Fibroblast of lung (primary cell): ENCODE measurements at regions not wholly inside any gene's neighbourhood (a gene's known extent, or its start where the extent isn't known, plus 50 kb on each side); places are given as distances from the start of the nearest gene placed in this dataset.

Source experiments
- DNase-seq, 2 donors: peaks; one replicate each; pipeline versions ENCODE4 v3.0.0 to v3.0.0-alpha.2; 2010; ENCODE audit warnings: low read depth in 2 of 2
- H2AFZ ChIP-seq: 2 replicates; pipeline ENCODE4 v1.5.1; 2012; ENCODE audit warnings: low read length, control low read depth, inconsistent platforms
- H3K27ac ChIP-seq: 2 replicates; pipeline ENCODE4 v1.5.1; 2011; ENCODE audit warnings: low read length, control low read depth; ENCODE audit not compliant: insufficient read depth
- H3K27me3 ChIP-seq: 2 replicates; pipeline ENCODE4 v1.5.1; 2011; ENCODE audit warnings: mild to moderate bottlenecking, low read length; ENCODE audit not compliant: control insufficient read depth, insufficient read depth
- H3K36me3 ChIP-seq: 2 replicates; pipeline ENCODE4 v1.5.1; 2011; ENCODE audit warnings: low read length; ENCODE audit not compliant: control insufficient read depth, insufficient read depth
- H3K4me1 ChIP-seq: 2 replicates; pipeline ENCODE4 v1.5.1; 2011; ENCODE audit warnings: low read length; ENCODE audit not compliant: control insufficient read depth, insufficient read depth; ENCODE audit errors: extremely low read depth
- H3K4me2 ChIP-seq: 2 replicates; pipeline ENCODE4 v1.5.1; 2011; ENCODE audit warnings: low read length, control low read depth; ENCODE audit not compliant: insufficient read depth; ENCODE audit errors: extremely low read depth
- H3K4me3 ChIP-seq, 4 experiments: fragments of 200-600 bp in 1 of 4; sonication (generic) in 1 of 4; replicated peaks in 1 of 4; 2 replicates each; pipeline ENCODE4 v1.5.1; 2011 to 2016; ENCODE audit warnings: low read length in 4 of 4, low read depth in 3 of 4, mild to moderate bottlenecking in 3 of 4, control low read depth in 2 of 4, inconsistent platforms in 1 of 4, mixed read lengths in 1 of 4; ENCODE audit not compliant: insufficient read depth in 1 of 4; ENCODE audit errors: control extremely low read depth in 1 of 4
- H3K79me2 ChIP-seq: 2 replicates; pipeline ENCODE4 v1.5.1; 2012; ENCODE audit warnings: mild to moderate bottlenecking, low read length, inconsistent platforms; ENCODE audit not compliant: control insufficient read depth, insufficient read depth
- H3K9ac ChIP-seq: 2 replicates; pipeline ENCODE4 v1.5.1; 2011; ENCODE audit warnings: mild to moderate bottlenecking, low read length, control low read depth; ENCODE audit not compliant: insufficient read depth
- H3K9me3 ChIP-seq: 2 replicates; pipeline ENCODE4 v1.5.1; 2012; ENCODE audit warnings: low read depth, low read length; ENCODE audit not compliant: control insufficient read depth, insufficient read depth
- H4K20me1 ChIP-seq: 2 replicates; pipeline ENCODE4 v1.5.1; 2011; ENCODE audit warnings: low read length; ENCODE audit not compliant: control insufficient read depth, insufficient read depth; ENCODE audit errors: extremely low read depth
- EZH2 ChIP-seq: IDR thresholded peaks from 2 replicates; pipeline ENCODE4 v1.5.1; 2012; ENCODE audit warnings: low read length, control low read depth, mild to moderate bottlenecking; ENCODE audit errors: missing control alignments
- TF ChIP-seq, protein P1 (sequence below), 2 donors: IDR thresholded peaks in 1 of 2; conservative IDR thresholded peaks in 1 of 2; 1 replicate in 1 of 2; 2 replicates in 1 of 2; pipeline ENCODE4 v1.5.1; 2011 to 2012; ENCODE audit warnings: low read length in 2 of 2, control low read depth in 1 of 2, inconsistent platforms in 1 of 2, low read depth in 1 of 2, mild to moderate bottlenecking in 1 of 2

GRCh38 chr4:8683462-8683861, 90.9 kb downstream of the CPZ start:
- H3K27ac ChIP-seq: no peak overlapping the region
- TF ChIP-seq, protein P1, sequence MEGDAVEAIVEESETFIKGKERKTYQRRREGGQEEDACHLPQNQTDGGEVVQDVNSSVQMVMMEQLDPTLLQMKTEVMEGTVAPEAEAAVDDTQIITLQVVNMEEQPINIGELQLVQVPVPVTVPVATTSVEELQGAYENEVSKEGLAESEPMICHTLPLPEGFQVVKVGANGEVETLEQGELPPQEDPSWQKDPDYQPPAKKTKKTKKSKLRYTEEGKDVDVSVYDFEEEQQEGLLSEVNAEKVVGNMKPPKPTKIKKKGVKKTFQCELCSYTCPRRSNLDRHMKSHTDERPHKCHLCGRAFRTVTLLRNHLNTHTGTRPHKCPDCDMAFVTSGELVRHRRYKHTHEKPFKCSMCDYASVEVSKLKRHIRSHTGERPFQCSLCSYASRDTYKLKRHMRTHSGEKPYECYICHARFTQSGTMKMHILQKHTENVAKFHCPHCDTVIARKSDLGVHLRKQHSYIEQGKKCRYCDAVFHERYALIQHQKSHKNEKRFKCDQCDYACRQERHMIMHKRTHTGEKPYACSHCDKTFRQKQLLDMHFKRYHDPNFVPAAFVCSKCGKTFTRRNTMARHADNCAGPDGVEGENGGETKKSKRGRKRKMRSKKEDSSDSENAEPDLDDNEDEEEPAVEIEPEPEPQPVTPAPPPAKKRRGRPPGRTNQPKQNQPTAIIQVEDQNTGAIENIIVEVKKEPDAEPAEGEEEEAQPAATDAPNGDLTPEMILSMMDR (conservative IDR thresholded peaks at IDR 0.05 in 1 of 2, IDR thresholded peaks at IDR 0.05 in 1 of 2; ENCODE audit: low read depth in 1 of 2, low read length in 2 of 2): no peak
- no peak for TF ChIP-seq EZH2

GRCh38 chr4:8682725-8683124, 90.2 kb downstream of the CPZ start:
- TF ChIP-seq EZH2: no peak
- TF ChIP-seq, protein P1 (conservative IDR thresholded peaks at IDR 0.05 in 1 of 2, IDR thresholded peaks at IDR 0.05 in 1 of 2; ENCODE audit: low read depth in 1 of 2, low read length in 2 of 2): no peak
- Histone ChIP-seq H3K36me3 (no peaks in the 10 kb centered on the region), H3K4me3 (no peak overlapping the region), H3K27ac (no peak overlapping the region), H3K9me3 (no peaks in the 10 kb centered on the region), H3K9ac (no peak overlapping the region), H3K4me2 (no peak overlapping the region), H4K20me1 (no peaks in the 10 kb centered on the region), H3K4me1 (no peaks in the 10 kb centered on the region), H2AFZ (no peak overlapping the region), H3K27me3 (no peaks in the 10 kb centered on the region), H3K79me2 (no peaks in the 10 kb centered on the region)
- no peak for DNase-seq

More at GRCh38 chr4:8683462-8683861, 90.9 kb downstream of the CPZ start:
- Histone ChIP-seq H3K4me2 (no peak overlapping the region), H2AFZ (no peak overlapping the region), H3K79me2 (no peaks in the 10 kb centered on the region), H3K9me3 (no peaks in the 10 kb centered on the region), H3K4me1 (no peaks in the 10 kb centered on the region), H3K27me3 (no peaks in the 10 kb centered on the region), H3K36me3 (no peaks in the 10 kb centered on the region), H4K20me1 (no peaks in the 10 kb centered on the region), H3K4me3 (no peak overlapping the region), H3K9ac (no peak overlapping the region)
- DNase-seq: no peak

DNA sequence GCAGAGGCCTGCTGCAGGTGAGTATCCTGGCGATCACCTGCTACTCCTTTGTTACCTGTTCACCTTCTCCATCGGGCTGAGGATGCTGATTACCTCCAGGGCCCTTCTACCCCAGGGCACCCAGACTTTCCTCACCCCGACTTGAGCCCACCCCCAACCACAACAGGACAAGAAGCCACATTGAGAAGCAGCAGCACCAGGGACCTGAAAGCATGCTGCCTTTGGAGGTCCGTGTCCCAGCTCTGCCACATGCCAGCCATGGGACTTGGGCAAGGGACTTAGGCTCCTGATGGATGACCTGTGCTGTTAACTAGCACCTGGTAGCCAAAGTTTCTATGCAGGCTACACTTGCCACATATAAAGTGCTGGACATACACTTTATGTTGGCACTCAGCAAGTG, 89.7 kb downstream of the CPZ start:
- TF ChIP-seq EZH2: no peak
- TF ChIP-seq, protein P1 (conservative IDR thresholded peaks at IDR 0.05 in 1 of 2, IDR thresholded peaks at IDR 0.05 in 1 of 2; ENCODE audit: low read depth in 1 of 2, low read length in 2 of 2): no peak
- Histone ChIP-seq H3K4me1 (no peaks in the 10 kb centered on the region), H3K4me2 (no peak overlapping the region), H3K9me3 (no peaks in the 10 kb centered on the region), H3K79me2 (no peaks in the 10 kb centered on the region), H3K4me3 (no peak overlapping the region), H2AFZ (no peak overlapping the region), H3K9ac (no peak overlapping the region), H4K20me1 (no peaks in the 10 kb centered on the region), H3K27me3 (no peaks in the 10 kb centered on the region), H3K27ac (no peak overlapping the region), H3K36me3 (no peaks in the 10 kb centered on the region)
- no peak for DNase-seq
